ENCODE measurements at regions not wholly inside any gene's neighbourhood (a gene's known extent, or its start where the extent isn't known, plus 50 kb on each side); places are given as distances from the start of the nearest gene placed in this dataset.

DNA sequence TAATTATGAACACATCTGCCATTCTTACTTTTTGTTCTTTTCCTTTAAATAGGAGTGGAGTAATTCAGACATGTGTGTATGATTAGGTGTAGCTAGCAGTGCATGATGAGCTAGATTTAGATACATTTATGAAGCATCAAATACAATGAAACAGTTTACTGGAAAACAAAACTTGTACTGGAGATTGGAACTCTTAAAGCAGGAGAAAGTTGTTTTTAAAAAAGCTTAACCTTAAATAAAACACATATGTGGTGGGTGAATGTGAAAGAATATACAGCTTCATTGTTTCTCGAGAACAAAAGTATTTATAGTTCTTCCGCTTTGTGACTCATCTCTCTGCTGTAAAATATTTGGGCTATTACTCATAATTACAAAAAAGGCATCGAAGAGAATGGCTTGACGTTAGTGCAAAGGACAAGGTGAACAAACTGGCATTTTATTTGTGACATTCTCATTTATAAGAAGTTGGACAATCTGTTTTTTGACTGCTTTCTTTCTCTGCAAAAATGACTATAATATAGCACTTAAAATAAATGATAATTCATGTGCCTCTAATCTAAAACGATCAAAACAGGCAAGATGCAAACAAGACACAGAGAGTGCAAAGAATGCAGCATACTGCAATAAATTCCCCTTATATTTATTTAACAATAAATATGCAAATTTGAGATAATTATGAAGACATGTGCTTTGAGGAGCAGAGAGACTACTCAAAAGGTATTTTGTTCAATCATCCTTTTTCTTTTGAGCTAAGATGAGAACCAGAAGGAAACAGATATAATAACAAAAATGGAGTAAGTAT lies 478.8 kb downstream of the CETN3 start:
- Histone ChIP-seq H3K4me1 (ENCODE audit: insufficient read depth) (peaks cover 22% of the 10 kb centered on the region), H3K4me3 (peak overlapping the region; percentile 59)

DNA sequence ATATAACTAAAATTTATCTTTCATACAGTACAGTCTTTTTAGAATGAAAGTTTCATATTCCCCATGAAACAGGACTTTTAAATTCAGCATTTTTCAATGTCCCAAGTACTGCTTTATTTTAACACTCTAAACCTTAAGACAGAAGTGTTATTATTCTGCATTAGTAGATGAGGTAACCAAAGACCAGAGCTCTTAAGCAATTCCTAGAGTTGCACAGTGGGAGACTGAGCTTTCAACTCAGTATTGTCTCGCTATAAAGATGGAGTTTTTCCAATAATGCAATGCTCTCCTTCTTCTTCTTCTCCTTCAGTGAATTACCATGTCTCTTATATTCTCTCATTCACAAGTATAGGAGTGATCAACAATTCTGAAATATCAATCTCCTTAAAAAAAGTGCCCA lies 479.7 kb downstream of the CETN3 start:
- no peak overlapping the region for H3K9ac ChIP-seq
- TF ChIP-seq EZH2 (IDR thresholded peaks at IDR 0.05; ENCODE audit: insufficient read depth, poor library complexity, severe bottlenecking) (no peak), EZH2phosphoT487 (IDR thresholded peaks at IDR 0.05; ENCODE audit: insufficient read depth, low read depth) (no peak)
- H3K79me2 ChIP-seq (ENCODE audit: insufficient read depth): no peaks in the 10 kb centered on the region
- H3K27me3 ChIP-seq (replicated peaks; ENCODE audit: insufficient read depth): no peaks in the 10 kb centered on the region
- no peaks in the 10 kb centered on the region for H3K9me3 ChIP-seq (ENCODE audit: low read depth)
- peaks cover 18% of the 10 kb centered on the region for H3F3A ChIP-seq (ENCODE audit: insufficient read depth)
- peak; percentile 32 for DNase-seq
- 0 out of 2 replicates have a peak overlapping the region, but pooled peaks have one; percentile 62 for H2AFZ ChIP-seq
- no peaks in the 10 kb centered on the region for H4K20me1 ChIP-seq (ENCODE audit: insufficient read depth)
- H3K36me3 ChIP-seq (ENCODE audit: low read depth): no peaks in the 10 kb centered on the region
- in situ Hi-C loops (cut with MboI): no loop called here
- 55 to 82% methylated on average over 1 of the region's 1 CpG for WGBS, 2 experiments (ENCODE audit: low coverage in 1 of 2, low lambda C conversion rate in 2 of 2, missing lambda C conversion rate in 2 of 2)
- peaks cover 22% of the 10 kb centered on the region for H3K4me1 ChIP-seq (ENCODE audit: insufficient read depth)
- H3K9me2 ChIP-seq (ENCODE audit: insufficient read depth): no peaks in the 10 kb centered on the region
- peak overlapping the region; percentile 82 for H3K4me2 ChIP-seq (ENCODE audit: unreplicated experiment)
- H3K27ac ChIP-seq: peak overlapping the region; percentile 40; the same call in 1 of the 2 replicates
- peak overlapping the region; percentile 59; the same call in 1 of the 2 replicates for H3K4me3 ChIP-seq

More for the DNA sequence above, 478.8 kb downstream of the CETN3 start:
- H3K27ac ChIP-seq: peak overlapping the region; percentile 40
- no peaks in the 10 kb centered on the region for H4K20me1 ChIP-seq (ENCODE audit: insufficient read depth)
- H3K9ac ChIP-seq: peak overlapping the region; percentile 4; the same call in 1 of the 2 replicates
- H3F3A ChIP-seq (ENCODE audit: insufficient read depth): peaks cover 18% of the 10 kb centered on the region
- in situ Hi-C loops (cut with MboI): no loop called here
- 0 out of 2 replicates have a peak, but pooled peaks cover 5% of the 10 kb centered on the region for H3K9me2 ChIP-seq (ENCODE audit: insufficient read depth)
- 1% methylated on average over 5 of the region's 5 CpGs for WGBS, 2 experiments (ENCODE audit: low coverage in 1 of 2, low lambda C conversion rate in 2 of 2, missing lambda C conversion rate in 2 of 2)
- no peaks in the 10 kb centered on the region for H3K27me3 ChIP-seq (replicated peaks; ENCODE audit: insufficient read depth)
- H3K79me2 ChIP-seq (ENCODE audit: insufficient read depth): no peaks in the 10 kb centered on the region
- peak; percentile 82 for DNase-seq
- H3K36me3 ChIP-seq (ENCODE audit: low read depth): no peaks in the 10 kb centered on the region
- TF ChIP-seq EZH2phosphoT487 (IDR thresholded peaks at IDR 0.05; ENCODE audit: insufficient read depth, low read depth) (no peak), EZH2 (IDR thresholded peaks at IDR 0.05; ENCODE audit: insufficient read depth, poor library complexity, severe bottlenecking) (no peak)
- no peaks in the 10 kb centered on the region for H3K9me3 ChIP-seq (ENCODE audit: low read depth)
- H3K4me2 ChIP-seq (ENCODE audit: unreplicated experiment): peak overlapping the region; percentile 82
- H2AFZ ChIP-seq: peak overlapping the region; percentile 62

DNA sequence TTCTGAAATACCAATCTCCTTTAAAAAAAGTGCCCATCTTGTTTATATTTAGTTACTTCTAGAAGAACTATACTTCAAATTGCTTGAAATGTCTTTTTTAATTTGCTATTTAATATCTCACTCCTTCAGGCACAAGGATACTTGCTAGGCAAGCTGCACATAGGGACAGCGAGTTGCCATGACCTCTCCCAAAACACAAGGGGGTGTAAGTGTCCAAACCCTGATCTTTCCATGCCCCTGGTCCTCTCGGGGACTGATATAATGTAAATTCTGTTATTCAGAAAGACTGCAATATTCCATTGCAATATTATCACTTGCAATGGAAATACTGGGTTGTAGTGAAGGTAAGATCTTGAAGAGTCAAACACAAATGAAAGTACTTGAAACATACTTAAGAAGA lies 480.4 kb downstream of the CETN3 start:
- no peaks in the 10 kb centered on the region for H3K9me2 ChIP-seq (ENCODE audit: insufficient read depth)
- no peak overlapping the region for H3K9ac ChIP-seq
- no peak for TF ChIP-seq EZH2 (IDR thresholded peaks at IDR 0.05; ENCODE audit: insufficient read depth, poor library complexity, severe bottlenecking)
- TF ChIP-seq EZH2phosphoT487 (IDR thresholded peaks at IDR 0.05; ENCODE audit: insufficient read depth, low read depth): no peak
- peaks cover 18% of the 10 kb centered on the region for H3F3A ChIP-seq (ENCODE audit: insufficient read depth)
- no peak overlapping the region for H3K4me2 ChIP-seq (ENCODE audit: unreplicated experiment)
- WGBS, 2 experiments (ENCODE audit: low coverage in 1 of 2, low lambda C conversion rate in 2 of 2, missing lambda C conversion rate in 2 of 2): 85 to 97% methylated on average over 2 of the region's 2 CpGs
- in situ Hi-C loops (cut with MboI): no loop called here
- H3K36me3 ChIP-seq (ENCODE audit: low read depth): no peaks in the 10 kb centered on the region
- H2AFZ ChIP-seq: no peak overlapping the region
- H3K4me1 ChIP-seq (ENCODE audit: insufficient read depth): peaks cover 22% of the 10 kb centered on the region
- no peaks in the 10 kb centered on the region for H3K9me3 ChIP-seq (ENCODE audit: low read depth)
- no peaks in the 10 kb centered on the region for H3K27me3 ChIP-seq (replicated peaks; ENCODE audit: insufficient read depth)
- no peaks in the 10 kb centered on the region for H3K79me2 ChIP-seq (ENCODE audit: insufficient read depth)
- no peak overlapping the region for H3K27ac ChIP-seq
- no peak for DNase-seq
- no peak overlapping the region for H3K4me3 ChIP-seq
- H4K20me1 ChIP-seq (ENCODE audit: insufficient read depth): no peaks in the 10 kb centered on the region

DNA sequence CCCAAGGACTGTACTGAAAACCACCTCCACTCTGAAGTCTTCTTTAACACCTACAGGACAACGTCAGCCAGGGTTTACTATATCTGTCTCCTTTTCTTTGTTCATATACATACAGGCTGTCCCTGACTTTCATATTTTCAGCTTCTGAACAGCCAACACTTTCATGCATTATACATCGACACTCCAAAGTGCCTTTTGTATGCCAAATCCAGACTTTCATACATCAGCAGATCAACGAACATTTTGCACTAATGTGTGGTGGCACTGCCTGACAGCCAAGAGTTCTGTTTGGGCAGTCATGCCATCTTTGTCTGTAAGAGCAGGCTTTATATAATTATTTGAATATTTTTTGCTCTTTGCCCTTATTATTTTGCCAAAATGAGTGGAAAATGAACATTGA lies 487.4 kb downstream of the CETN3 start:
- no peaks in the 10 kb centered on the region for H3K36me3 ChIP-seq (ENCODE audit: low read depth)
- in situ Hi-C loops (cut with MboI): no loop called here
- TF ChIP-seq EZH2phosphoT487 (IDR thresholded peaks at IDR 0.05; ENCODE audit: insufficient read depth, low read depth) (no peak), EZH2 (IDR thresholded peaks at IDR 0.05; ENCODE audit: insufficient read depth, poor library complexity, severe bottlenecking) (no peak)
- H3K4me1 ChIP-seq (ENCODE audit: insufficient read depth): no peaks in the 10 kb centered on the region
- WGBS, 2 experiments (ENCODE audit: low coverage in 1 of 2, low lambda C conversion rate in 2 of 2, missing lambda C conversion rate in 2 of 2): 75 to 78% methylated on average over 3 of the region's 3 CpGs
- no peaks in the 10 kb centered on the region for H3K79me2 ChIP-seq (ENCODE audit: insufficient read depth)
- no peaks in the 10 kb centered on the region for H3K27me3 ChIP-seq (replicated peaks; ENCODE audit: insufficient read depth)
- H3K27ac ChIP-seq: no peak overlapping the region
- no peaks in the 10 kb centered on the region for H3K9me3 ChIP-seq (ENCODE audit: low read depth)
- no peak overlapping the region for H3K4me3 ChIP-seq
- H4K20me1 ChIP-seq (ENCODE audit: insufficient read depth): no peaks in the 10 kb centered on the region
- H3F3A ChIP-seq (ENCODE audit: insufficient read depth): no peaks in the 10 kb centered on the region
- H3K9me2 ChIP-seq (ENCODE audit: insufficient read depth): no peaks in the 10 kb centered on the region
- no peak overlapping the region for H2AFZ ChIP-seq
- H3K9ac ChIP-seq: no peak overlapping the region
- DNase-seq: no peak
- no peak overlapping the region for H3K4me2 ChIP-seq (ENCODE audit: unreplicated experiment)
